Skeletal muscle tissue (tissue), 3 donors: ENCODE measurements at regions not wholly inside any gene's neighbourhood (a gene's known extent, or its start where the extent isn't known, plus 50 kb on each side); places are given as distances from the start of the nearest gene placed in this dataset.

Experiments used
- H3K27ac ChIP-seq: one replicate; pipeline ENCODE4 v1.7.0; 2013; ENCODE audit warnings: mild to moderate bottlenecking, low read depth, low read length, inconsistent platforms
- H3K27me3 ChIP-seq, 3 donors: one replicate each; pipeline ENCODE4 v1.7.0; 2013; ENCODE audit warnings: low read length in 3 of 3; ENCODE audit not compliant: control insufficient read depth in 3 of 3, insufficient read depth in 3 of 3
- H3K36me3 ChIP-seq, 3 donors: one replicate each; pipeline ENCODE4 v1.7.0; 2013; ENCODE audit warnings: low read length in 3 of 3; ENCODE audit not compliant: control insufficient read depth in 3 of 3, insufficient read depth in 3 of 3
- H3K4me1 ChIP-seq, 3 donors: one replicate each; pipeline ENCODE4 v1.7.0; 2013; ENCODE audit warnings: low read length in 3 of 3, mild to moderate bottlenecking in 3 of 3; ENCODE audit not compliant: control insufficient read depth in 3 of 3, insufficient read depth in 3 of 3
- H3K4me3 ChIP-seq, 3 donors: one replicate each; pipeline ENCODE4 v1.7.0; 2013; ENCODE audit warnings: low read length in 3 of 3
- H3K9ac ChIP-seq, 3 donors: one replicate each; pipeline ENCODE4 v1.7.0; 2013; ENCODE audit warnings: low read length in 3 of 3, mild to moderate bottlenecking in 3 of 3, moderate library complexity in 2 of 3, low read depth in 1 of 3
- H3K9me3 ChIP-seq, 3 donors: one replicate each; pipeline ENCODE4 v1.7.0; 2013; ENCODE audit warnings: low read length in 3 of 3; ENCODE audit not compliant: control insufficient read depth in 3 of 3
- donor health status: Osteomylitis.

DNA sequence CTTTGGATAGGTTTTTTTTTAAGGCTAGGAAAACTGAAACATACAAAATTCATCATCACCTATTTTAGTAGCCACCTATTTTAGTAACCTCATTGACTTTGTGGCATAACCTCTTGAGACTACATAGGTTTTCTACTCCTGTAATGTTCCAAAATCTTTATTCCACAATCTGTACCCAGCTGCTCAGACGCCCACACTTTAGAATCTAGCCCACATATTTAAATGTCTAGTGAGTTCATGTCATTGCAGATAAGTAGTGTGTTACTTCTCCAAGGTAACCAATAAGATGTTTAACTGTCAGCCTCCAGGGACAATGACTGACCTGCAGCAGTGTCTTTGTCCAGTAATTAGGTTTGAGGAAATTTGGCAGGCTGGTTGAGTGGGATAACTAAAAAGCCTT lies 330.2 kb downstream of the MZT1 start:
- Histone ChIP-seq H3K9me3 (no peaks in the 10 kb centered on the region), H3K27me3 (no peaks in the 10 kb centered on the region), H3K4me1 (no peaks in the 10 kb centered on the region), H3K9ac (no peak overlapping the region), H3K27ac (no peak overlapping the region), H3K36me3 (no peaks in the 10 kb centered on the region), H3K4me3 (no peak overlapping the region)

DNA sequence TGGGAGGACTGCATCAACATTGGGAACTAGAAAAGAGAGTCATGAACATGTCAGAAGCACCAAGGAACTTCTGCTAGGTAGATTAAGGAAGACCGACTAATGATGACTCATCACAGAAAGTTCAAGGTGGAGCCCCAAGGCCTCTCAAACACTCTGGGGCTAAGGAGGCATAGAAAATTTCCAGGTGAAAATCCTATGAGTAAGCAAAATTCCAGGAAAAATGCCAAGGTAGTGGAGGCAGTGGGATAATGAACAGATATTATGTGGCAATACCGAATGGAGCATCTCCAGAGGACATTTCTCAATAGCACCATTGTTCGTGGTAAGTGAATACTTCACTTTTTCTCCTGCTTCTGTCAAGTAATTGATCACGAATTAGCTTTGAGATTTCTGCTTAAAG lies 336.5 kb downstream of the MZT1 start:
- Histone ChIP-seq H3K4me3 (no peak overlapping the region), H3K27me3 (no peaks in the 10 kb centered on the region), H3K4me1 (no peaks in the 10 kb centered on the region), H3K9me3 (no peaks in the 10 kb centered on the region), H3K36me3 (no peaks in the 10 kb centered on the region), H3K27ac (no peak overlapping the region), H3K9ac (no peak overlapping the region)

DNA sequence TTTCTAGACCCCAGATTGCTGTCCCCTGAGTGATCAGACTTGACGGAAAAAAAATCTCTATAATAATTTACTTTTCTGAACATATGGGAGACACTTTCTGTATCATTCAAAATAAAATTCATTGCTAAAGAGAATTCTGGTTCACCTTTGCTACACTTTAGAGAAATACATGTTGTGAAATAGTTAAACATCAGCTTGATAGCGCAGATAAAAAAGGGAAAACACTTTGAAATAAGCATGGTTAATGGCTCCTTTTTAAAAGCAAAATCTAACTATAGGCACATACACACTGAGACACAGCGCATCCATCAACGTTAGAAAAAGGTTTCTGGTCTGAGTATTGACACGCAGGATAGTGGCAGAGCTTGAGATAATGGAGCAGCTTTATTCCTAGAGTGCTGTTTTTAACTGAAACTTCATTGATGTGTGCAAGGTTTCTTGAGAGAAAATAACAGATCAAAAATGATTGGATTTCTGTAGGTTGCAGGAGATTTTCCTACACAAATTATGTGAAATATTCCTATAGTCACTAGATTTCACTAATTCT lies 341.2 kb downstream of the MZT1 start:
- H3K27me3 ChIP-seq: no peaks in the 10 kb centered on the region
- H3K27ac ChIP-seq: no peak overlapping the region
- H3K9me3 ChIP-seq: no peaks in the 10 kb centered on the region
- no peaks in the 10 kb centered on the region for H3K4me1 ChIP-seq
- H3K4me3 ChIP-seq: no peak overlapping the region
- H3K36me3 ChIP-seq: no peaks in the 10 kb centered on the region
- H3K9ac ChIP-seq: no peak overlapping the region

DNA sequence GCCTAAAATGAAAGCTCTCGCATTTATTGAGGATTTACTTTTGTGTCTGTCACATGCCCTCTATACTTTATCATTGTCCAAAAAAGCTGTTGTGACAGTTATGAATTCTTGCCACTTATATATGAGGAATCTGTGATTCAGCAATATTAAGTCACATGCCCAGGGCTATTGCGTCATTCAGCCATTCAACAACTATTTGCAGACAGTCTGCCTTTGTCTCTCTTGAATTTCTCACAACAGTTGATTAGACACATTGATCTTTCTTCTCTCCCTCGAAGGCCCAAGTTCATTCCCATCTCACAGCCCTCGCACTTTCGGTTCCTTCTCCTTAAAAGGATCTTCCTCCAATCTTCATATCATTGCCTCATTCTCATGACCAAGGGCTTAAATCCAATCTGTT lies 342.6 kb downstream of the MZT1 start:
- H3K9ac ChIP-seq: no peak overlapping the region
- H3K9me3 ChIP-seq: no peaks in the 10 kb centered on the region
- H3K27me3 ChIP-seq: no peaks in the 10 kb centered on the region
- H3K36me3 ChIP-seq: no peaks in the 10 kb centered on the region
- no peak overlapping the region for H3K4me3 ChIP-seq
- H3K4me1 ChIP-seq: no peaks in the 10 kb centered on the region
- no peak overlapping the region for H3K27ac ChIP-seq

DNA sequence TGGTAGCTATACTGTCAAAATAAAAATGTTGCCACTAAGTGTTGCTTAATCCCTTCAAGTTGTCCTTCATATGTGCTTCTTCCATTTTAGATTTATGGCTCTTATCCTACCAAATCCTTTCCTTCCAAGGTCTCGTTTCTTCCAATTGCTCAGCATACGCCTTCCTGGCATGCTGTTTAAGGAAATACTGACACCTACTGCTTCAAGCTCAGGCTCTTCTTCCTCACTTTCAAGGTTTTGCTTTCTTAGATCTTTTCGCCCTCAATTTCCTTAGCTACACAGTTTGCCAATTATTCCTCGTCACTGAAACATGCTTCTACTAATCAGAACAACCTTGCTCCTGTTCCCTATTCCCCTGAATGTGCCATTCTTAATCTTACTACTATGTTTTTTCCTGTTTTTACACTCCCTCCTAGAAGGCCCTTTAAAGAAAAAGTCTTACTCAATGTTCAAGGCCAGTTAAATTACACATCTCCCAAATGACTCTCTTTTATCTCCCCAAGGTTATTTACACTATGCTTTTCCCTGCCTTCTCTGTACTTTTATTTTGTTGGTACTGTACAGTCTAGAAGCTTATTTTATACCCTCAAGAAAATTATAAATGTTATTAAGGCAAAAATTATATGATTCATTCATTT lies 343.1 kb downstream of the MZT1 start:
- Histone ChIP-seq H3K9me3 (no peaks in the 10 kb centered on the region), H3K27me3 (no peaks in the 10 kb centered on the region), H3K4me3 (no peak overlapping the region), H3K36me3 (no peaks in the 10 kb centered on the region), H3K27ac (no peak overlapping the region), H3K4me1 (no peaks in the 10 kb centered on the region), H3K9ac (no peak overlapping the region)

DNA sequence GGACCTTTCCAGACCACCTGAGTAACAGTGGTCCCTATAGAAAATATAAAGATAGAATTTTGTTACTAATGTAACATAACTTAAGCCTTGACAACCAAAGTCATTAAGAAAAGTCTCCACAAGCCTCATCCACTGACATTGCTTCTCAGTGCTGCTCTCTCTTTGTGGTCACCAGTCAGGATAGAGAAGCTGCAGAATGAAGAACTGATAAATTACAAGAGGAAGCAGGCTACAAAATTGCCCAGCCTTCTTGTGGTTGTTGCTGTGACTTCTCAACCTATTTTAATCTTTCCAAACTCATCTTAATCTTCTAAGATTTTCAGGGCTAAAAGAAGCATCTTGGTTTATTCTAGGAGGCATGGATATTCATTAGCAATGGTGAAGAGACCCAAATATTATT lies 343.8 kb downstream of the MZT1 start:
- H3K36me3 ChIP-seq: no peaks in the 10 kb centered on the region
- H3K27ac ChIP-seq: no peak overlapping the region
- no peaks in the 10 kb centered on the region for H3K9me3 ChIP-seq
- no peaks in the 10 kb centered on the region for H3K4me1 ChIP-seq
- H3K27me3 ChIP-seq: no peaks in the 10 kb centered on the region
- no peak overlapping the region for H3K9ac ChIP-seq
- no peak overlapping the region for H3K4me3 ChIP-seq

DNA sequence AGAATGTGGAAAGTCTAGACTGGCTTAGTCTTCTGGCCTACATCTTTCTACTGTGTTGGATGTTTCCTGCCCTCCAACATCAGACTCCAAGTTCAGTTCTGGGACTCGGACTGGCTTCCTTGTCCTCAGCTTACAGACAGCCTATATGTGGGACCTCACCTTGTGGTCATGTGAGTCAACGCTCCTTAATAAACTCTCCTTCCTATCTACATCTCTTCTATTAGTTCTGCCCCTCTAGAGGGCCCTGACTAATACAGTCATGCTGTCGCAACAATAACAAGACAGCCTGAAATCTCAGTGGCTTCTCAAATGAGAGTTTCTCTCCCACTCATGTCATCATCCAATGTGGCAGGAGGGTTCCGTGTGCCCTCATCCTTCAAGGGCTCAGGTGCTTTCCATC lies 347.8 kb downstream of the MZT1 start:
- Histone ChIP-seq H3K9me3 (no peaks in the 10 kb centered on the region), H3K36me3 (no peaks in the 10 kb centered on the region), H3K4me1 (no peaks in the 10 kb centered on the region), H3K27ac (no peak overlapping the region), H3K27me3 (no peaks in the 10 kb centered on the region), H3K9ac (no peak overlapping the region), H3K4me3 (no peak overlapping the region)

DNA sequence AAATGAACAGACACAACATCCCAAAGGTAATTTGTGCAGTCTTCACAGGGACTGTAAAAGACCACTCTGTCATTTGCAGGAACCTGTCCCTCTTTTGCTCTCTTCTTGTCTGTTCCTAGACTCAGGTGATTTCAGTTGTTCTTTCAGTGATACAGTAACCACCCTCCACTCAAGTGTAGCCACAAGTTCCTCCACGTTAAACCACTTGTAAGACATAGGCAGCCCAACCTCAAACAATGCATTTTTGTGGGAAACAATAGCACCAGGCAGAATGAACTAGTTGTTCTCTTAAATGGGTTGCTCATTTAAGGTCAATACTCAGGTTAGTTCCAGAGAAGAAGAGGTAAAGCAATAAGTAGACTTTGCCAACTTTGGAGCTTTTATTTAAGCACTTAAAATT lies 359.4 kb downstream of the MZT1 start:
- H3K9ac ChIP-seq: no peak overlapping the region
- no peaks in the 10 kb centered on the region for H3K9me3 ChIP-seq
- no peaks in the 10 kb centered on the region for H3K36me3 ChIP-seq
- no peak overlapping the region for H3K27ac ChIP-seq
- H3K4me3 ChIP-seq: no peak overlapping the region
- H3K27me3 ChIP-seq: no peaks in the 10 kb centered on the region
- H3K4me1 ChIP-seq: no peaks in the 10 kb centered on the region

DNA sequence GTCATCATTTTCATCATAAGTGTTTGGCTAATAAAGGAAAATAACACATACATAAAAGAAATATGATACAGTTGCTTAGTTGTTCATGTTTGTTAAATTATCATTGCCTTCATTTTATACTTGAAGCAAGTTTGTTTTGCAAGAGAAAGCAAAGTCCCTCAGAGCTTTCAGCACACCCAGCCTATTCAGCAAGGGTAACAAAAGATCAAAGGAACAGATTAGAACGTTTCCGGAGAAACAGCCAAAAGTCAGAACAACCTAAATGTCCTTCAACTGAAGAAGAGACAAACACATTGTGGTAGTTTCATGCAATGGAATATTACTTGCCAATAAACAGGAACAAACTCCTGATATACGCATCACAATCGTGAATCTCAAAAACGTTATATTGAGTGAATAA lies 380.7 kb downstream of the MZT1 start:
- no peak overlapping the region for H3K9ac ChIP-seq
- no peak overlapping the region for H3K4me3 ChIP-seq
- no peak overlapping the region for H3K27ac ChIP-seq
- H3K27me3 ChIP-seq: no peaks in the 10 kb centered on the region
- H3K4me1 ChIP-seq: no peaks in the 10 kb centered on the region
- H3K9me3 ChIP-seq: no peaks in the 10 kb centered on the region
- no peaks in the 10 kb centered on the region for H3K36me3 ChIP-seq

DNA sequence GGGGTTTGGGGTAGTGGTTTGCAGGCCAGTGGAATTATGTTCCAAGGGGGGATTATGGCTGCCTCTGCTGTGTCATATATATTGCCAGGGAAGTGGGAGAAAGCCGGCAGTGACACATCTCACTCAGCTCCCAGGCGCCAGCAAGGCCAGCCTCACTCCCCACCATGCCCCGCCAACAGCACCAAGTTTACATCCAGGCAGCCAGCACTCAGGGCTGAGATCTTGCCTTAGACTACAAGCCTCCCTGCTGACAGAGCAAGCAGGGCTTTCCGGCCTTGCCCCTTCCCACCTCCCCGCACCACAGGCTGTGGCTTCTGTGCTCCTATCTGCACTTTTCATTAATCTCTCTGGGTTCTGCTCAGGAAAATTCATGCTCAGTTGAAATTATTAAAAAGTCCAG lies 385.1 kb downstream of the MZT1 start:
- no peaks in the 10 kb centered on the region for H3K36me3 ChIP-seq
- no peak overlapping the region for H3K27ac ChIP-seq
- H3K27me3 ChIP-seq: no peaks in the 10 kb centered on the region
- H3K9ac ChIP-seq: no peak overlapping the region
- H3K9me3 ChIP-seq: no peaks in the 10 kb centered on the region
- H3K4me1 ChIP-seq: no peaks in the 10 kb centered on the region
- no peak overlapping the region for H3K4me3 ChIP-seq
